Activated naive CD4-positive, alpha-beta T cell treated with anti-CD3 and anti-CD28 coated beads, Interleukin-2, amount 50 U/mL, for 72 hours (primary cell): ENCODE measurements at regions not wholly inside any gene's neighbourhood (a gene's known extent, or its start where the extent isn't known, plus 50 kb on each side); places are given as distances from the start of the nearest gene placed in this dataset.

Experiments used
- ATAC-seq, 2 donors: fragments of 150-1000 bp; cut with Tn5 transposase; 2 replicates each; pipeline ENCODE4 v1.10.0; 2021; ENCODE audit warnings: mild to moderate bottlenecking in 2 of 2, moderate library complexity in 2 of 2
- DNase-seq, 2 donors: peaks; one replicate each; pipeline ENCODE4 v3.0.0; 2021 to 2022; ENCODE audit warnings: low spot score in 2 of 2
- H3K27ac Mint-ChIP-seq, 2 donors: one replicate each; pipeline ENCODE4 v1.8.0; 2022; ENCODE audit warnings: mild to moderate bottlenecking in 2 of 2, mixed read lengths in 2 of 2
- H3K36me3 Mint-ChIP-seq, 2 donors: one replicate each; pipeline ENCODE4 v1.8.0; 2022; ENCODE audit warnings: mixed read lengths in 2 of 2
- H3K9me3 Mint-ChIP-seq, 2 donors: one replicate each; pipeline ENCODE4 v1.8.0; 2022; ENCODE audit warnings: mixed read lengths in 2 of 2

- ATAC-seq (no peak), DNase-seq (no peak)
- peaks cover 5 to 14% of the 10 kb centered on the region in 2 donors for H3K9me3 Mint-ChIP-seq
- no peak overlapping the region for H3K27ac Mint-ChIP-seq
- H3K36me3 Mint-ChIP-seq, result no peaks in the 10 kb centered on the region
These were observed 180.9 kb downstream of the PTGER3 start for GRCh38 chr1:70866542-70867264.

- DNase-seq, result no peak
- no peaks in the 10 kb centered on the region for H3K36me3 Mint-ChIP-seq
- H3K27ac Mint-ChIP-seq, result no peak overlapping the region
- peaks cover 5 to 18% of the 10 kb centered on the region in 2 donors for H3K9me3 Mint-ChIP-seq
- ATAC-seq, result no peak
These were observed 175.8 kb downstream of the PTGER3 start for GRCh38 chr1:70871790-70872189.

GRCh38 chr1:70874063-70874462, 173.6 kb downstream of the PTGER3 start:
- ATAC-seq, result no peak
- Mint-ChIP-seq H3K9me3 (peaks cover 0 to 13% of the 10 kb centered on the region in 2 donors), H3K27ac (no peak overlapping the region), H3K36me3 (no peaks in the 10 kb centered on the region)
- no peak for DNase-seq

GRCh38 chr1:70874818-70875217, 172.8 kb downstream of the PTGER3 start:
- Mint-ChIP-seq H3K27ac (no peak overlapping the region), H3K9me3 (peaks cover 0 to 13% of the 10 kb centered on the region in 2 donors), H3K36me3 (no peaks in the 10 kb centered on the region)
- DNase-seq (no peak), ATAC-seq (no peak)

- ATAC-seq (no peak), DNase-seq (no peak)
- no peaks in the 10 kb centered on the region for H3K36me3 Mint-ChIP-seq
- H3K9me3 Mint-ChIP-seq, result peaks cover 0 to 8% of the 10 kb centered on the region in 2 donors
- no peak overlapping the region for H3K27ac Mint-ChIP-seq
These were observed 170.3 kb downstream of the PTGER3 start for GRCh38 chr1:70877343-70877742.

- Mint-ChIP-seq H3K9me3 (no peaks in the 10 kb centered on the region), H3K36me3 (no peaks in the 10 kb centered on the region), H3K27ac (no peak overlapping the region)
- DNase-seq (no peak), ATAC-seq (no peak)
These were observed 159.7 kb downstream of the PTGER3 start for GRCh38 chr1:70887936-70888335.

- DNase-seq, result no peak
- H3K36me3 Mint-ChIP-seq, result no peaks in the 10 kb centered on the region
- ATAC-seq, result no peak
- H3K27ac Mint-ChIP-seq, result no peak overlapping the region
- no peaks in the 10 kb centered on the region for H3K9me3 Mint-ChIP-seq
These were observed 158.9 kb downstream of the PTGER3 start for GRCh38 chr1:70888722-70889121.

- Mint-ChIP-seq H3K36me3 (no peaks in the 10 kb centered on the region), H3K9me3 (no peaks in the 10 kb centered on the region), H3K27ac (no peak overlapping the region)
- DNase-seq, result no peak
- no peak for ATAC-seq
These were observed 157.2 kb downstream of the PTGER3 start for GRCh38 chr1:70890408-70890807.

GRCh38 chr1:70891051-70891843, 156.4 kb downstream of the PTGER3 start:
- no peaks in the 10 kb centered on the region for H3K9me3 Mint-ChIP-seq
- no peaks in the 10 kb centered on the region for H3K36me3 Mint-ChIP-seq
- DNase-seq, result no peak
- no peak for ATAC-seq
- H3K27ac Mint-ChIP-seq, result no peak overlapping the region

- Mint-ChIP-seq H3K36me3 (no peaks in the 10 kb centered on the region), H3K9me3 (no peaks in the 10 kb centered on the region), H3K27ac (no peak overlapping the region)
- DNase-seq (no peak), ATAC-seq (no peak)
These were observed 155.5 kb downstream of the PTGER3 start for GRCh38 chr1:70892140-70892539.

GRCh38 chr1:70892930-70893329, 154.7 kb downstream of the PTGER3 start:
- DNase-seq, result no peak
- Mint-ChIP-seq H3K36me3 (no peaks in the 10 kb centered on the region), H3K27ac (no peak overlapping the region)

GRCh38 chr1:70893381-70893780, 154.2 kb downstream of the PTGER3 start:
- Mint-ChIP-seq H3K36me3 (no peaks in the 10 kb centered on the region), H3K9me3 (no peaks in the 10 kb centered on the region), H3K27ac (no peak overlapping the region)
- ATAC-seq, result no peak
- DNase-seq, result no peak

More at GRCh38 chr1:70892930-70893329, 154.7 kb downstream of the PTGER3 start:
- H3K9me3 Mint-ChIP-seq, result no peaks in the 10 kb centered on the region
- ATAC-seq, result no peak

GRCh38 chr1:70895531-70895930, 152.1 kb downstream of the PTGER3 start:
- no peak for ATAC-seq
- no peak overlapping the region for H3K27ac Mint-ChIP-seq

GRCh38 chr1:70896224-70896623, 151.4 kb downstream of the PTGER3 start:
- Mint-ChIP-seq H3K36me3 (no peaks in the 10 kb centered on the region), H3K9me3 (no peaks in the 10 kb centered on the region), H3K27ac (no peak overlapping the region)
- no peak for DNase-seq
- ATAC-seq, result no peak

More at GRCh38 chr1:70895531-70895930, 152.1 kb downstream of the PTGER3 start:
- no peaks in the 10 kb centered on the region for H3K9me3 Mint-ChIP-seq
- no peak for DNase-seq
- H3K36me3 Mint-ChIP-seq, result no peaks in the 10 kb centered on the region

- no peaks in the 10 kb centered on the region for H3K36me3 Mint-ChIP-seq
- H3K9me3 Mint-ChIP-seq, result no peaks in the 10 kb centered on the region
- ATAC-seq, result no peak
- H3K27ac Mint-ChIP-seq, result no peak overlapping the region
- no peak for DNase-seq
These were observed 150.3 kb downstream of the PTGER3 start for GRCh38 chr1:70897273-70897672.

- ATAC-seq (no peak), DNase-seq (no peak)
- Mint-ChIP-seq H3K36me3 (no peaks in the 10 kb centered on the region), H3K27ac (no peak overlapping the region), H3K9me3 (peaks cover 5 to 6% of the 10 kb centered on the region in 2 donors)
These were observed 147.9 kb downstream of the PTGER3 start for GRCh38 chr1:70899735-70900134.

- DNase-seq, result no peak
- ATAC-seq, result no peak
- Mint-ChIP-seq H3K9me3 (peaks cover 5 to 10% of the 10 kb centered on the region in 2 donors), H3K27ac (no peak overlapping the region), H3K36me3 (no peaks in the 10 kb centered on the region)
These were observed 145.4 kb downstream of the PTGER3 start for GRCh38 chr1:70902211-70902610.

- H3K9me3 Mint-ChIP-seq, result peaks cover 5 to 10% of the 10 kb centered on the region in 2 donors
- no peak for ATAC-seq
- H3K36me3 Mint-ChIP-seq, result no peaks in the 10 kb centered on the region
- DNase-seq, result no peak
- no peak overlapping the region for H3K27ac Mint-ChIP-seq
These were observed 140.8 kb downstream of the PTGER3 start for GRCh38 chr1:70906800-70907199.
